IMR-90 (cell line): ENCODE measurements at regions not wholly inside any gene's neighbourhood (a gene's known extent, or its start where the extent isn't known, plus 50 kb on each side); places are given as distances from the start of the nearest gene placed in this dataset.

Source experiments
- ATAC-seq: fragments of 200-7000 bp; cut with Tn5 transposase; 2 replicates; pipeline ENCODE4 v1.9.1; 2020; ENCODE audit warnings: low read depth, mild to moderate bottlenecking, moderate library complexity
- BruUV-seq: library from RNA; stranded (reverse); fragments of 400-500 nt; replicated peaks from 2 replicates; lab custom pipeline; 2021; lab: Mats Ljungman, UMichigan
- CTCF ChIA-PET: fragments of 300-600 bp; formaldehyde crosslinking; extraction: SDS; loops from one replicate; lab custom pipeline; 2021; ENCODE audit warnings: antibody characterized with exemption; lab: Yijun Ruan, JAX
- POLR2A ChIA-PET: fragments of 300-600 bp; sonication (Branson Sonifier 250); formaldehyde crosslinking; loops from one replicate; lab custom pipeline; 2022; ENCODE audit warnings: antibody characterized with exemption; ENCODE audit not compliant: unreplicated experiment; lab: Charles Lee
- DNase-seq: peaks from one replicate; pipeline ENCODE4 v3.0.0; 2013
- H2AFZ ChIP-seq: replicated peaks from 2 replicates; pipeline ENCODE3; 2013; ENCODE audit warnings: low read length, mild to moderate bottlenecking; ENCODE audit not compliant: poor library complexity
- H2AK5ac ChIP-seq: 2 replicates; pipeline ENCODE4 v1.6.1; 2013; ENCODE audit warnings: low read depth, low read length, inconsistent platforms
- H2AK9ac ChIP-seq: replicated peaks from 2 replicates; pipeline ENCODE3; 2013; ENCODE audit warnings: mild to moderate bottlenecking, low read depth, low read length, moderate library complexity; ENCODE audit not compliant: poor library complexity
- H2BK120ac ChIP-seq: 2 replicates; pipeline ENCODE4 v1.6.1; 2013; ENCODE audit warnings: low read depth, low read length, inconsistent platforms
- H2BK15ac ChIP-seq: 3 replicates; pipeline ENCODE4 v1.6.1; 2013; ENCODE audit warnings: low read depth, low read length, inconsistent platforms
- H2BK20ac ChIP-seq: 2 replicates; pipeline ENCODE4 v1.6.1; 2013; ENCODE audit warnings: low read depth, mild to moderate bottlenecking, inconsistent platforms, low read length, moderate library complexity
- H2BK5ac ChIP-seq: 2 replicates; pipeline ENCODE4 v1.6.1; 2013; ENCODE audit warnings: mild to moderate bottlenecking, low read depth, low read length, inconsistent platforms; ENCODE audit not compliant: poor library complexity, severe bottlenecking
- H3K14ac ChIP-seq: replicated peaks from 2 replicates; pipeline ENCODE4 v1.6.1; 2013; ENCODE audit warnings: low read depth, low read length, inconsistent platforms
- H3K18ac ChIP-seq: 2 replicates; pipeline ENCODE4 v1.6.1; 2013; ENCODE audit warnings: low read depth, low read length, control low read depth
- H3K23ac ChIP-seq: 2 replicates; pipeline ENCODE4 v1.6.1; 2013; ENCODE audit warnings: low read depth, low read length, inconsistent platforms
- H3K27ac ChIP-seq: 2 replicates; pipeline ENCODE4 v1.5.1; 2013; ENCODE audit warnings: mild to moderate bottlenecking, control low read depth, low read length; ENCODE audit not compliant: insufficient read depth
- H3K27me3 ChIP-seq: 2 replicates; pipeline ENCODE4 v1.6.1; 2013; ENCODE audit warnings: low read length; ENCODE audit not compliant: control insufficient read depth, insufficient read depth
- H3K36me3 ChIP-seq: 2 replicates; pipeline ENCODE4 v1.6.1; 2013; ENCODE audit warnings: low read length, mixed read lengths; ENCODE audit not compliant: control insufficient read depth, insufficient read depth
- H3K4ac ChIP-seq: 2 replicates; pipeline ENCODE4 v1.6.1; 2013; ENCODE audit warnings: low read depth, low read length, inconsistent platforms
- H3K4me1 ChIP-seq: 2 replicates; pipeline ENCODE4 v1.6.1; 2013; ENCODE audit warnings: low read length, mixed read lengths; ENCODE audit not compliant: control insufficient read depth, insufficient read depth
- H3K4me2 ChIP-seq: 2 replicates; pipeline ENCODE4 v1.6.1; 2013; ENCODE audit warnings: low read depth, mild to moderate bottlenecking, control low read depth, low read length, moderate library complexity
- H3K4me3 ChIP-seq: 2 replicates; pipeline ENCODE4 v1.5.1; 2013; ENCODE audit warnings: low read depth, mild to moderate bottlenecking, control low read depth, low read length, moderate library complexity; ENCODE audit not compliant: insufficient read depth
- H3K56ac ChIP-seq: 2 replicates; pipeline ENCODE4 v1.6.1; 2013; ENCODE audit warnings: low read length, inconsistent platforms; ENCODE audit not compliant: insufficient read depth; ENCODE audit errors: extremely low read depth
- H3K79me1 ChIP-seq, 2 experiments: 2 replicates each; pipeline ENCODE4 v1.6.1; 2013; ENCODE audit warnings: low read length in 2 of 2, inconsistent platforms in 1 of 2, low read depth in 1 of 2
- H3K9ac ChIP-seq: 2 replicates; pipeline ENCODE4 v1.6.1; 2013; ENCODE audit warnings: low read depth, low read length, control low read depth
- H3K9me1 ChIP-seq: 2 replicates; pipeline ENCODE4 v1.6.1; 2013; ENCODE audit warnings: low read length, inconsistent platforms; ENCODE audit not compliant: insufficient read depth
- H3K9me3 ChIP-seq: 2 replicates; pipeline ENCODE4 v1.6.1; 2013; ENCODE audit warnings: low read length; ENCODE audit not compliant: control insufficient read depth, insufficient read depth
- H4K20me1 ChIP-seq: 2 replicates; pipeline ENCODE4 v1.6.1; 2013; ENCODE audit warnings: low read length, inconsistent platforms; ENCODE audit not compliant: insufficient read depth
- H4K5ac ChIP-seq: 2 replicates; pipeline ENCODE4 v1.6.1; 2013; ENCODE audit warnings: mild to moderate bottlenecking, low read depth, low read length, control low read depth
- H4K8ac ChIP-seq, 2 experiments: 2 replicates each; pipeline ENCODE4 v1.6.1; 2013; ENCODE audit warnings: low read depth in 2 of 2, low read length in 2 of 2, control low read depth in 1 of 2, inconsistent platforms in 1 of 2
- H4K91ac ChIP-seq: 2 replicates; pipeline ENCODE4 v1.6.1; 2013; ENCODE audit warnings: low read depth, low read length, inconsistent platforms; ENCODE audit not compliant: insufficient read depth
- CHD1 ChIP-seq: IDR thresholded peaks from 2 replicates; pipeline ENCODE4 v1.6.1; 2012; ENCODE audit warnings: low read depth, low read length, improper control_type of control experiment
- MAFK ChIP-seq: IDR thresholded peaks from 2 replicates; pipeline ENCODE4 v1.6.1; 2012; ENCODE audit warnings: low read depth, low read length, improper control_type of control experiment
- MXI1 ChIP-seq: IDR thresholded peaks from 2 replicates; pipeline ENCODE4 v1.6.1; 2012; ENCODE audit warnings: low read depth, mild to moderate bottlenecking, low read length, moderate library complexity, borderline replicate concordance
- POLR2A ChIP-seq: IDR thresholded peaks from 2 replicates; pipeline ENCODE4 v1.6.1; 2012; ENCODE audit warnings: mild to moderate bottlenecking, low read depth, low read length
- RAD21 ChIP-seq: IDR thresholded peaks from 2 replicates; pipeline ENCODE4 v1.6.1; 2012; ENCODE audit warnings: low read length, improper control_type of control experiment
- RCOR1 ChIP-seq: IDR thresholded peaks from 2 replicates; pipeline ENCODE4 v1.6.1; 2012; ENCODE audit warnings: mild to moderate bottlenecking, low read length, improper control_type of control experiment; ENCODE audit not compliant: insufficient replicate concordance
- RFX5 ChIP-seq: IDR thresholded peaks from 2 replicates; pipeline ENCODE4 v1.8.0; 2012; ENCODE audit warnings: low read depth, mild to moderate bottlenecking, low read length, moderate library complexity
- WGBS, 2 experiments: methylation state at CpG; one replicate each; pipeline versions ENCODE4 v1.1.5 to v1.1.7; 2013; ENCODE audit warnings: missing lambda C conversion rate in 2 of 2; ENCODE audit not compliant: insufficient read length in 1 of 2; ENCODE audit errors: extremely low coverage in 2 of 2; 5-methylcytosine and 5-hydroxymethylcytosine counted together
- dilution Hi-C: fragments of 300-500 bp; cut with HindIII; formaldehyde crosslinking; loops from one replicate; pipeline ENCODE4 v1.14.3; 2018; ENCODE audit warnings: low sequenced_read_pairs; ENCODE audit not compliant: unreplicated experiment
- in situ Hi-C: fragments of 300-500 bp; cut with MboI; formaldehyde crosslinking; loops from 3 replicates; pipeline ENCODE4 v1.14.3; 2019; ENCODE audit warnings: low sequenced_read_pairs, inconsistent platforms, mixed read lengths
- intact Hi-C: fragments of 100-400 bp; cut with micrococcal nuclease; formaldehyde crosslinking; loops from 2 replicates; pipeline ENCODE4 v1.10.0; 2022

DNA sequence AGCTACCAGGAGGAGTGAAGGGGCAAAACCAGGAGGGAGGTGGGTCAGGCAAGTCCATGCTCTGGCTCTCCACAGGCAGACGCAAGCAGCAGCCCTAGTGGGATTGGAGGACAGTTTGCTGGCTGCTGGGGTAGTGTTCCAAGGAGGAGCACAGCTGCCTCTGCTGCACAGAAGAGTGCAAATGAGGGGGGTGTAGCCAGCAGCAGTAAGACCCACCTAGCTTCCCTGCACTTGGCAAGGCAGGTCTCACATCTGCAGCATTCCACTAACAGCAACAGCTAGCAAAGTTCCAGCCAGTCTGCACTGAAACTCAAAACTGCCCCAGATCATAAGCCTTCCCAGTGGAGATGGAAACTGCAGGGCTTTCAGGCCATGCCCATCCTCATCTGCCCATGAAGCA is 405.0 kb downstream of the UTRN start:
- peaks cover 2% of the 10 kb centered on the region; the same call in 1 of the 2 replicates for H3K9me3 ChIP-seq
- H3K9me1 ChIP-seq: no peaks in the 10 kb centered on the region; the same call in 1 of the 2 replicates
- ChIA-PET CTCF (no interaction called here), POLR2A (no interaction called here)
- H4K8ac ChIP-seq: no peak overlapping the region
- no peaks in the 10 kb centered on the region for H3K36me3 ChIP-seq
- no peak overlapping the region for H2BK120ac ChIP-seq
- H2BK20ac ChIP-seq: no peak overlapping the region
- H3K4me1 ChIP-seq: no peaks in the 10 kb centered on the region
- in situ Hi-C loops (no loop called here), intact Hi-C loops (no loop called here), dilution Hi-C loops (no loop called here)
- peaks cover 3 to 9% of the 10 kb centered on the region in 2 experiments; a peak in 2 of 4 replicates for H3K79me1 ChIP-seq
- no peak overlapping the region for H4K5ac ChIP-seq
- H3K4ac ChIP-seq: no peak overlapping the region
- no peak overlapping the region for H2AK5ac ChIP-seq
- no peak overlapping the region for H3K27ac ChIP-seq
- no peak overlapping the region for H3K9ac ChIP-seq
- no peak overlapping the region for H3K4me2 ChIP-seq
- no peak for ATAC-seq
- H3K18ac ChIP-seq: no peak overlapping the region
- H2AK9ac ChIP-seq: no peak overlapping the region
- TF ChIP-seq RCOR1 (no peak), MAFK (no peak), POLR2A (no peak), RAD21 (no peak), CHD1 (no peak), MXI1 (no peak), RFX5 (no peak)
- no peak overlapping the region for H3K23ac ChIP-seq
- H2AFZ ChIP-seq: no peak overlapping the region
- no TSS peak for BruUV-seq
- no peak overlapping the region for H2BK5ac ChIP-seq
- no peak overlapping the region for H3K56ac ChIP-seq
- DNase-seq: no peak
- no peak overlapping the region for H4K91ac ChIP-seq
- no peak overlapping the region for H3K4me3 ChIP-seq
- H2BK15ac ChIP-seq: no peak overlapping the region
- H3K14ac ChIP-seq: no peak overlapping the region
- H4K20me1 ChIP-seq: no peaks in the 10 kb centered on the region
- WGBS, 2 experiments: no CpG with 5 or more reads among the region's 1 CpG
- H3K27me3 ChIP-seq: no peaks in the 10 kb centered on the region
